LNCaP clone FGC (cell line): ENCODE measurements at regions not wholly inside any gene's neighbourhood (a gene's known extent, or its start where the extent isn't known, plus 50 kb on each side); places are given as distances from the start of the nearest gene placed in this dataset.

Experiments
- DNase-seq: peaks from one replicate; pipeline ENCODE4 v3.0.0-alpha.2; 2011; ENCODE audit warnings: low read depth
- H3K4me3 ChIP-seq: 2 replicates; pipeline ENCODE4 v1.5.1; 2011; ENCODE audit warnings: mild to moderate bottlenecking, low read depth, low read length, control low read depth
- TF ChIP-seq, protein P1 (sequence below): IDR thresholded peaks from 2 replicates; pipeline ENCODE4 v1.5.1; 2012; ENCODE audit warnings: mild to moderate bottlenecking; ENCODE audit not compliant: control insufficient read depth, insufficient read depth; ENCODE audit errors: extremely low read depth

- TF ChIP-seq, protein P1, sequence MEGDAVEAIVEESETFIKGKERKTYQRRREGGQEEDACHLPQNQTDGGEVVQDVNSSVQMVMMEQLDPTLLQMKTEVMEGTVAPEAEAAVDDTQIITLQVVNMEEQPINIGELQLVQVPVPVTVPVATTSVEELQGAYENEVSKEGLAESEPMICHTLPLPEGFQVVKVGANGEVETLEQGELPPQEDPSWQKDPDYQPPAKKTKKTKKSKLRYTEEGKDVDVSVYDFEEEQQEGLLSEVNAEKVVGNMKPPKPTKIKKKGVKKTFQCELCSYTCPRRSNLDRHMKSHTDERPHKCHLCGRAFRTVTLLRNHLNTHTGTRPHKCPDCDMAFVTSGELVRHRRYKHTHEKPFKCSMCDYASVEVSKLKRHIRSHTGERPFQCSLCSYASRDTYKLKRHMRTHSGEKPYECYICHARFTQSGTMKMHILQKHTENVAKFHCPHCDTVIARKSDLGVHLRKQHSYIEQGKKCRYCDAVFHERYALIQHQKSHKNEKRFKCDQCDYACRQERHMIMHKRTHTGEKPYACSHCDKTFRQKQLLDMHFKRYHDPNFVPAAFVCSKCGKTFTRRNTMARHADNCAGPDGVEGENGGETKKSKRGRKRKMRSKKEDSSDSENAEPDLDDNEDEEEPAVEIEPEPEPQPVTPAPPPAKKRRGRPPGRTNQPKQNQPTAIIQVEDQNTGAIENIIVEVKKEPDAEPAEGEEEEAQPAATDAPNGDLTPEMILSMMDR: no peak
- H3K4me3 ChIP-seq: no peak overlapping the region
- no peak for DNase-seq
Observed at GRCh38 chr2:239580199-239580527, 179.3 kb upstream of the HDAC4 start.

GRCh38 chr2:239579524-239580198, 178.8 kb upstream of the HDAC4 start:
- TF ChIP-seq, protein P1: no peak
- no peak for DNase-seq

GRCh38 chr2:239579081-239579480, 178.3 kb upstream of the HDAC4 start:
- H3K4me3 ChIP-seq: no peak overlapping the region
- DNase-seq: no peak
- TF ChIP-seq, protein P1: no peak

More at GRCh38 chr2:239579524-239580198, 178.8 kb upstream of the HDAC4 start:
- no peak overlapping the region for H3K4me3 ChIP-seq

DNA sequence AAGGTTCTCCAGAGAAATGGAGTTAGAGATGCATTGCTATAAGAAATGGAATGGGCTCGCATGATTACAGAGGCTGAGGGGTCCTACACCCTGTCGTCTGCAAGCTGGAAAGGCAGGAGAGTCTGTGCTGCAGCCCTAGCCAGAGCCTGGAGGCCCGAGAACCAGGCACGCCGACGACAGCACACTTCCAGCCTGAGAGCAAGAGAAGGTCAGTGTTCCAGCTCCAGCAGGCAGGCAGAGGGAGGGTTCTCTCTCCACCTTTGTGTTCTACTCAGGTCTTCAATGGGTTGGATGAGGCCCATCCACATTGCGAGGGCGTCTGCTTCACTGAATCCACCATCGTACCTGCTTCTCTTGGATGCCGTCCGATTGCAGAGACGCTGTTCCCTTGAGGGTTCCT, 177.6 kb upstream of the HDAC4 start:
- no peak overlapping the region for H3K4me3 ChIP-seq
- TF ChIP-seq, protein P1: no peak
- DNase-seq: no peak

DNA sequence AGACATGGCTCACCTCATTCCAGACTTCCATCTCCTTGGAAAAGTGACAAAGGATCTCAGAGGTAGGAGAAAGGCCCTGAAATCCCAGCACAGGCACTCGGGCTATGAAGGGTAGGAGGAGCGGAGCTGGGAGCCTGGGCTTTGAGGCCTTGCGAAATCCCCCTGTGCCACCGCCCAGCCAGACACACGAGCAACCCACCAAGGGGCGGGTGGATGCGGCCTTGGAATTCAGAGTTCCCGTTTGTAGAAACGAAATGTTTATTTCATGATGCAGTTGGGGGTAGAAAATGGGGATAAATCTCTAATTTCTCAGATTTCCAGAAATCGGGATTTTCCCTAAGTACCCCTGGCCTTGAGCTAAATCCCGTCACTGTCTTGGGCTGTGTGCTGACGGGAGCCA, 177.1 kb upstream of the HDAC4 start:
- TF ChIP-seq, protein P1: no peak
- no peak overlapping the region for H3K4me3 ChIP-seq
- DNase-seq: no peak

GRCh38 chr2:239576784-239577685, 176.2 kb upstream of the HDAC4 start:
- DNase-seq: no peak
- H3K4me3 ChIP-seq: no peak overlapping the region
- TF ChIP-seq, protein P1: no peak
